Islet of Langerhans (tissue), 1 donor: ENCODE measurements at regions not wholly inside any gene's neighbourhood (a gene's known extent, or its start where the extent isn't known, plus 50 kb on each side); places are given as distances from the start of the nearest gene placed in this dataset.
"Not testable (repeated sequence)": the region's sequence is repeated elsewhere in the genome, so short reads cannot be mapped to it uniquely, and the experiment has no call there.

Experiments used
- FAIRE-seq: peaks from one replicate; lab custom pipeline; 2011; peaks lifted over from hg19 to GRCh38; lab: Jason Lieb, UNC

DNA sequence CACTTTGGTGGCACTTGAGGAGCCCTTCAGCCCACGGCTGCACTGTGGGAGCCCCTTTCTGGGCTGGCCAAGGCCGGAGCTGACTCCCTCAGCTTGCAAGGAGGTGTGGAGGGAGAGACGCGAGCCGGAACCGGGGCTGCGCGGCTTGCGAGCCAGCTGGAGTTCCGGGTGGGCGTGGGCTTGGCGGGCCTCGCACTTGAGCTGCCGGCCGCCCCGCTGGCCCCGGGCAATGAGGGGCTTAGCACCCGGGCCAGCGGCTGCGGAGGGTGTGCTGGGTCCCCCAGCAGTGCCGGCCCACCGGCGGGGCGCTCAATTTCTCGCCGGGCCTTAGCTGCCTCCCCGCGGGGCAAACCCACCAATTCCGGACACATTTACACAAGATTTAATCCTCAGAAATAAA, 113.7 kb upstream of the RXFP1 start:
- FAIRE-seq, result not testable (repeated sequence)

DNA sequence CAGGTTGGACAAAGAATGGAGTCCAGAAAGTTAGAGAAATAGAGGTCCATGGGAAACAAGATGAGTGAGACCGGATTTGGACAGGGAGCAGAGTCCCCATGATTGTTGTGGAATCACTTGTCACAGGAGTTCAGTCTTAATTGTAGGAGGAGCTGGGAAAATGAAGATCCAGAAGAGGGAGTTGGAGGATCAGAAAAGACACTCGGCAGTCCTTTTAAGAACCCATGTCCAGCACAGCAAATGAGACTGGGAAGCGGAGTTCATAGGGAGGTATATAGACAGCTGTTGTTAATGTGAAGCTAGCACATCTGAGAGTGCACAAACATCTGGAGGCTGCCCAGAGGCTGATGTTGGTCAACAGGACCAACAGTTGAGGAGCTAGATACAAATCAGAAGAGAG, 111.4 kb upstream of the RXFP1 start:
- FAIRE-seq, result no peak

DNA sequence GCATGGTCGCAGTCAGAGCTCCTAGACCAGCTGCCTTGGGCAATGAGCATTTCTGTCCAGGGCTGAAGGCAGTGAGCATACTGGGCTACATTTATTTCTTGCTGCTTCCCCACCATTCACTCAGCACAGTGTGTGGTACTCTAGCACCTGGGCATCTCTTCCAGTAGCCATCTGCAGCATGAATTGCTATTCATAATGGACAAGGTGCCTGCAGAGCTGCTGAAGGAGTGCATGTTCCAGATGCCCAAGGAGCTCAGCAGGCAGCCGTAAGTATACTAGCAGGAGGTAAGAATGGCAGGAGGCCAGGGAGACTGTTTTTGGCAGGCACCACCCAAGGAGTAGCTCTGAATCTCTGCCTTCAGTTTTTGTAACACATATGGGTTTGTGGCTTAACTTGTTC, 110.4 kb upstream of the RXFP1 start:
- FAIRE-seq, result no peak

DNA sequence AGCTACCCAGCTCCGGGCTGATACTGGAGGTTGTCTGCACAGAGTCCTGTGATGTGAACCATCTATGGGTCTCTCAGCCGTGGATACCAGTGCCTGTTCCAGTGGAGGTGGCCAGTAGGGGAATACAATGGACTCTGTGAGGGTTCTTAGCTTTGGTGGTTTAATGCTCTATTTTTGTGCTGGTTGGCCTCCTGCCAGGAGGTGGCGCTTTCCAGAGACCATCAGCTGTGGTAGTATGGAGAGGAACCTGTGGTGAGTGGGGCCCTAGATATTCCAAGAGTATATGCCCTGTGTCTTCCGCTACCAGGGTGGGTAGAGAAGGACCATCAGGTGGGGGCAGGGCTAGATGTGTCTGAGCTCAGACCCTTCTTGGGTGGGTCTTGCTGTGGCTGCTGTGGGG, 103.0 kb upstream of the RXFP1 start:
- FAIRE-seq, result not testable (repeated sequence)

DNA sequence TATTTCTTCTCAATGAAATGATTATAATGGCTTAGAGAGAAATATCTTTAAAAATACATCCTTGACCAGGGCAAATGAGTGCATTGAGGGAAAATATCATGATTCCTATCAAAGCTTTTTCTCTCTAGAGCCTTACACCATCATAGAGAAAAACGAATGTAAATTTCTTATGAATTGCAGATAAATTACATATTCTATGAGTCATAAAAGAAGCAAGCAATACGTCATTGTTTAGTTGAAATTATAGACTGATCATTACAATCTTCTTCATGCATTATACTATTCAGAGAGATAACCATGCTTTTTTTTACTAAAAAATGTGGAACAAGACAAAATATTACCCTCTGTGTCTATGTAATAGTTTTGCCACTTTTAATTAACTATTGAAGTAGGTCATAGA, 100.9 kb upstream of the RXFP1 start:
- no peak for FAIRE-seq

DNA sequence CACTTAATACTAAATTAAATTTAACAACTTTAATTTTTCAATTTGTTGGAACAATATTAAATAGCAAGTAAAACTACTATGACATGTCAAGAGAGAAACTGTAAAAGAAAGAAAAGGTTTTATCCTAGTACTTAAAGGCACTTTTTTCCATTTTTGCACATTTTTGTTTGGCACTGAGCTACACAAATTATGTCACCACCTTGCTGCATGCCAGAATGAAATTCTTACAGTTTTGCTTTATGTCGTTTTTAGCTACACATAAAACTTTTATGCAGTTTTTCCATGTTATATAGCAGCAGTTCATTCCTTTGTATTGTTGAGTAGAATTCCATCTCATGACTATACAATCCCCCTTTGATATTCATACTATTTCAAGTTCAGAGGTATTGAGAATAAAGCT, 99.1 kb upstream of the RXFP1 start:
- no peak for FAIRE-seq

DNA sequence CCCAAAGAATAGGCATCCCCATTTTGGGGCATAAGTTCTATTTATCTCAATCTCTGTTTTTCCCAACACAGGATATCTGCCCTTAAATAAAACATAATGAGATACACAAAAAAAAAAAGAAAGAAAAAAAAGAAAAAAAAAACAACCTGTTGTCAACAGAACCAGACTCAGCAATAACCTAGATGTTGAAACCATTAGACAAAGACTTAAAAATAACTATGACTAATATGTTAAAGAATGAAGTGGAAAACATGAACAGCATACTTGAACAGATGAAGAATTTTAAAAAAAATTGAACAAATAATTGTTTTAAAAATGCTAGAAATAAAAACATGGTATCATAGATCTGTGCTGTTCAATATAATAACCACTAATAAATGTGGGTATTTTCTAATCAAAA, 93.4 kb upstream of the RXFP1 start:
- FAIRE-seq, result no peak

DNA sequence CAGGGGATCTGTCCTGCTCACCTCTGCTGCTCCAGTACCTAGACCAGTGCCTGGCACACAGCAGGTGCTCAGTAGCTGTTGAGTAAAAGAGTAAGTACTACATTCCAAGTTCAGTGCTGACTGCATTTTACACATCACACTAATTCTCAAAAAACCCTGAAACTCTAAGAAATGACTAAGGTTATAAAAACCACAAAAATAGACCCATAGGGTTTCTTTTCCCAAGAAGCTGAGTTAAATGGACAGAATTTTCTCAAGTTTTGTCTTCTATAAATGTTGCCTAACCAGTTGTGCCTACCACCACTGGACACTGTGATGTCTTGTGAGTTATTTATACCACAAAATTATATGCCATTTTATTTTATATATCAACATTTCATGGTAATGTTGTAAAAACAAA, 78.9 kb upstream of the RXFP1 start:
- no peak for FAIRE-seq

DNA sequence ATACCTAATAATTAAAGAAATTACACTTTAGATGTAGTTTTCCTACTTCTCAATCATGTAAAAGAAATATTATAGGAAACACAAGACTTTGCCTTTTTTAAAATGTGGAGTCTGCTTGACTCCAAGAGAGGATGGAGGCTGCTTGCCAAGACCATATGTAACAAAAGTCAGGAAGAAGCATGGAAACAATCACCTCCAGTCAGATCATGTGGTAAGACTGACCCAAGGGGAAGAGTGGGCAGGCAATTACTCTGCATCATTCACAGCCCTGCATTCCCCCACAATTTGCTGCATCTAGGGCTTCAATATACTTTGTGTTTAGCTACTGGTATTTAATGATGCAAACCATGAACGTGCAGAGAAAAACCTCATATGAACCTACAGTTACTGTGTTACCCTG, 78.0 kb upstream of the RXFP1 start:
- no peak for FAIRE-seq

DNA sequence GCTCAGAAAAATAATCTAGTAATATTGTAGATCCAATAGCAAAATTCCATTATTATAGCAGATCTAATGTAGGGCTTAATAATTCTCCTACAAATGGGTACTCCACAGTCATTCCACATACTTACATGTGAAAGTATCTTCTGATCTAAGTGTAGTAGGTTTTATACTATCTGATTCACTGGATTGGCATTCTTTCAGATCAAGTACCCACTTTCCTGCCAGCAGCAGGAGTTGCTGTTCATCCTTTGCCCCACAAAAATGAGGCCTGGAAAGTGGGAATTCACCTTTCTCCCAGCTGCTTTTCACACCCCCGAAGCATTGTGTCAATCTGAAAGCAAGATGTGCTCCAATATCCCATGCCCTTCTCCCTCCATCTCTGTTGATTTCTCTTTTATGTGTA, 77.1 kb upstream of the RXFP1 start:
- FAIRE-seq, result no peak

DNA sequence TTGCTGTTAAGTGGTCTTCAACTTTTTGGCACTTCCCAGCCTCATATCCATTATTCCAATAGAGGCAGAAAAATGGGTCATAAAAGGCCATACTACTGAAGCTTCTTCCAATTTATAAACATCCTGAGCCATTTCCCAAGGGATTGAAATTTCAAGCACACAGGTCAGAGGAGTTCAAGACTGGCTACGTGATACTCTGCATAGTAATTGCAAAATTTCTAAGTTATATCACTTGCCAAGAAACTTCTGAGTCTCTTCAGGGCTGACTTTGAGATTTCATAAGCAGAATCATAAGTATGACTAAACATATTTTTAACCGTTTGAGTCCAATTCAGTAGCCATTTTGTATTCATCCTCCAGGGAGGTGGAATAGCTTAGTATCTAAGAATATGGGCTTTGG, 75.6 kb upstream of the RXFP1 start:
- FAIRE-seq, result no peak

DNA sequence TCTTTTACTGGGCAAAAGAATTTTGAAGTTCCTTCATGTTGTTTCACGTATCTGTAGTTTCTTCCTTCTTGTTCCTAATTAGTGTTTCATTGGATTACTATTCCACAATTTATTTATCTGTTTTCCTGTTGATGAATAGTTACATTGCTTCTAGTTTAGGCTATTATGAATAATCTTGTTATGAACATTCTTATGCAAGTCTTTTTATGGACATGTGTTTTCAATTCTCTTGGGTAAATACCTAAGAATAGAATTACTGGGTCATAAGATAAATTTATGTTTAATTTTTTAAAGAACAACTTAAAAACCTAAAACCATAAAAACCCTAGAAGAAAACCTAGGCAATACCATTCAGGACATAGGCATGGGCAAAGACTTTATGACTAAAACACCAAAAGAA, 70.9 kb upstream of the RXFP1 start:
- no peak for FAIRE-seq

DNA sequence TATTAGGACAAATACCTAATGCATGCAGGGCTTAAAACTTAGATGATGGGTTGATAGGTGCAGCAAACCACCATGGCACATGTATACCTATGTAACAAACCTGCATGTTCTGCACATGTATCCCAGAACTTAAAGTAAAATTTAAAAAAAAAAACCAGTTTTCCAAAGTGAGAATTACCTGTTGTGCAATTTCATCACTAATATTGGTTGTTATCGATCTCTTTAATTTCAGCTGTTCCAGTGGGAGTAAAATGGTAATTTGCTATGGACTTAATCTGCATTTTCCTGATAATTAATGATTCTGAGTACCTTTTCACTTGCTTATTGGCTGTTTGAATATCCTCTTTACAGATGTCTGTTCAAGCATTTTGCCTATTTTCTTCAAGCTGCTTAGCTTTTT, 69.6 kb upstream of the RXFP1 start:
- FAIRE-seq, result not testable (repeated sequence)

DNA sequence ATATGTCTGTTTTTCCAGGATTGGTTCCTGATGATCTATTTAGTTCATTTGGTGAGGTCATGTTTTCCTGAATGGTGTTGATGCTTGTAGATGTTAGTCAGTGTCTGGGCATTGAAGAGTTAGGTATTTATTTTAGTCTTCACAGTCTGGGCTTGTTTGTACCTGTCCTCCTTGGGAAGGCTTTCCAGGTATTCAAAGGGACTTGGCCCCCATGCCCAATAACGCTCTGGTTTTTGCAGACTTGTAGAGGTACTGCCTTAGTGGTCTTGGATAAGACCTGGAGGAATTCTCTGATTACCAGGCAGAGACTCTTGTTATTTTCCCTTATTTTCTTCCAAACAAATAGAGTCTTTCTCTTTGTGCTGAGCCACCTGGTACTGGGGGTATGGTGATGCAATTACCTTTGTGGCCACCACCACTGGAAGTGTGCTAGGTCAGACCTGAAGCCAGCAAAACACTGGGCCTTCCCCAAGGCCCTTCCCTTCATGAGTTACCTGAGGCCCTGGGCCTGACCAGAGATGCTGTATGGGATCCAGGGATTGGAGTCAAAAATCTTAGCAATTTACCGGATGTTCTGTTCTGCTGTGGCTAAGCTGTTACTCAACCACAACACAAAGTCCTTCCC, 63.3 kb upstream of the RXFP1 start:
- FAIRE-seq, result no peak

DNA sequence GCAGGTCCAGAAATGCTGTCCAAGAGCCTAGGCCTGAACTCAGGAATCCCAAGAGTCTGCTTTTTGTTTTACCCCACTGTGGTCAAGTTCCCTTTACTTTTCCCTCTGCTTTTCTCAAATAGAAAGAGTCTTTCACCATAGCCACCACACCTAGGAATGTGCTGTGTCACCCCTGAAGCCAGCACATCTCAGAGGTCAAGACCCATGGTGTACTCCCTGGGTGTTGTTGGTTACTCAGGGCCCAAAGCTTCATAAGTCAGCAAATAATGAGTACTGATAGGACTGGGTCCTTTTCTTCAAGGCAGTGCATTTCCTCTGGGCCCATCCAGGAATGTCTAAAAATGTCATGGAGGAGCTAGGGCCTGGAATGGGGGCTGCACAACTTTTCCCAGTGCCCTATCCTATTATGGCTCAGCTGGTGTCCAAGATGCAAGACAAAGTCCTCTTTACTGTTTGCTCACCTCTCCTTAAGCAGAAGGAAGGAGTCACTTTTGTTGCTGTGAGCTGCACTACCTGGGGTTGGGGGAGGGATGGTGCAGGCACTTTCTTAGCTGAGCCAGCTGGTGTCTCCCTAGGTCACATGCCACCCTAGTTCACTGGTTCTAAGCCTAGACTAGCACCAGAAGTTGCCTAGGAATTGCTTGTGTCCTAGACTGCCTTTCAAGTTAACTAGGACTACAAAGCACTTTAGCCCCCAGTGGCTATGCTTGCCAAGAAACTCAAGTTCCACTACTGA, 62.4 kb upstream of the RXFP1 start:
- no peak for FAIRE-seq

DNA sequence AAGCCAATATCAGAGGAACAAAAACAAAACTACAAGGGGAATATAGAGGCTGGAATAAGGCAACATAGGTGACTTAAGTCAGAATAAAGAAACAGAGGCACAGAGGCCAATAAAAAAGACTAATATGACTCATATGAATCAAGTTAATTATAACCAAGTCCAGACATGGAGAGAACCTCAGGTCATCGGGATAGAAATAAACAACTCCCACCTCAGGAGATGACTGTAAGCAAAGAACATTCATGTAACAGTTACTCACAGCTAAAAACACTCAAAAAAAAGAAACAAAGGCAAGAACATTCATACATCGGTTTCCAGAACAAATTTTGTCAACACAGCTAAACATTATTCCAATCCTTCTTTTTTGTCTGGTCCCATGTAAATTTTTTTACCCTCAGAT, 60.3 kb upstream of the RXFP1 start:
- no peak for FAIRE-seq

DNA sequence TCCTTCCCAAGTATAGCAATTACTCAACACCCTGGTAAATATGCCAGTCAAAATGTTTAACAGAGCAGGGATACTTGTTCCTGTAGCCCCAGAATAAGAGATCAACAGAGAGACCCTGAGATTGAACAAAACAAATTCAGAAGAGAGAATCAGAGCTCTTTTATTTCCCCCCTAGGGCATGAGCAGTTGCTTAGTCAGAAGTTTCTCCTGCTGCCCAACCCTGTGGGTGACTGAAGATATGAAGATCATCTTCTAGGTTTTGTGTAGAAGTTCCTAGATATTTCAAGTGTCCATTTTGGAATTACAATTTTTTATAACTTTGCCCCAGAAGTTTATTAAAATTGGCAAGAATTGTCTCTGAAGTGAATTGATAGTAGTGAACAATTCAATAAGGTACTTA, 59.1 kb upstream of the RXFP1 start:
- no peak for FAIRE-seq
